PC-3 (cell line): ENCODE measurements at regions not wholly inside any gene's neighbourhood (a gene's known extent, or its start where the extent isn't known, plus 50 kb on each side); places are given as distances from the start of the nearest gene placed in this dataset.

Experiments
- ATAC-seq: fragments of 200-7000 bp; cut with Tn5 transposase; 2 replicates; pipeline ENCODE4 v1.9.1; 2020; ENCODE audit warnings: mild to moderate bottlenecking, moderate library complexity
- BruUV-seq: library from RNA; stranded (reverse); fragments of 400-500 nt; replicated peaks from 2 replicates; lab custom pipeline; 2021; lab: Mats Ljungman, UMichigan
- CTCF ChIA-PET: fragments of 300-600 bp; sonication (Branson Sonifier 250); formaldehyde crosslinking; loops from one replicate; lab custom pipeline; 2022; ENCODE audit warnings: antibody characterized with exemption; lab: Charles Lee
- POLR2A ChIA-PET: fragments of 300-600 bp; sonication (Branson Sonifier 250); formaldehyde crosslinking; loops from one replicate; lab custom pipeline; 2022; ENCODE audit warnings: antibody characterized with exemption; ENCODE audit not compliant: unreplicated experiment; lab: Charles Lee
- DNase-seq: peaks from one replicate; pipeline ENCODE4 v3.0.0-alpha.2; 2015
- H2AFZ ChIP-seq: fragments of 300-600 bp; sonication (generic); 2 replicates; pipeline ENCODE4 v1.6.0; 2016; ENCODE audit warnings: antibody characterized with exemption, low read length
- H3F3A ChIP-seq: fragments of 300-600 bp; sonication (generic); one replicate; pipeline ENCODE4 v1.6.0; 2017; ENCODE audit warnings: antibody characterized with exemption, low read length, control low read depth, mild to moderate bottlenecking; ENCODE audit not compliant: unreplicated experiment
- H3K27ac ChIP-seq: fragments of 300-600 bp; sonication (generic); 2 replicates; pipeline ENCODE4 v1.5.1; 2016; ENCODE audit warnings: mild to moderate bottlenecking, low read length
- H3K27me3 ChIP-seq: fragments of 300-600 bp; sonication (generic); 2 replicates; pipeline ENCODE4 v1.6.1; 2016; ENCODE audit warnings: low read length, mixed read lengths
- H3K36me3 ChIP-seq: fragments of 300-600 bp; sonication (generic); 2 replicates; pipeline ENCODE4 v1.6.1; 2016; ENCODE audit warnings: low read depth, mixed run types, low read length, mixed read lengths
- H3K4me1 ChIP-seq: fragments of 300-600 bp; sonication (generic); 2 replicates; pipeline ENCODE4 v1.5.1; 2016; ENCODE audit warnings: low read length; ENCODE audit not compliant: insufficient read depth
- H3K4me2 ChIP-seq: fragments of 300-600 bp; sonication (generic); 2 replicates; pipeline ENCODE4 v1.6.0; 2016; ENCODE audit warnings: low read length
- H3K4me3 ChIP-seq: fragments of 300-600 bp; sonication (generic); 2 replicates; pipeline ENCODE4 v1.5.1; 2016; ENCODE audit warnings: mild to moderate bottlenecking, low read length, mixed read lengths
- H3K79me2 ChIP-seq: fragments of 300-600 bp; sonication (generic); 2 replicates; pipeline ENCODE4 v1.6.1; 2017; ENCODE audit warnings: low read length, mixed read lengths
- H3K9ac ChIP-seq: fragments of 300-600 bp; sonication (generic); 2 replicates; pipeline ENCODE4 v1.6.0; 2016; ENCODE audit warnings: mild to moderate bottlenecking, low read length
- H3K9me2 ChIP-seq: fragments of 300-600 bp; sonication (generic); replicated peaks from 2 replicates; pipeline ENCODE4 v1.6.1; 2016; ENCODE audit warnings: mixed run types, low read length, mixed read lengths
- H3K9me3 ChIP-seq: fragments of 300-600 bp; sonication (generic); 2 replicates; pipeline ENCODE4 v1.6.1; 2016; ENCODE audit warnings: low read length, mixed read lengths
- H4K20me1 ChIP-seq: fragments of 300-600 bp; sonication (generic); 2 replicates; pipeline ENCODE4 v1.6.1; 2016; ENCODE audit warnings: low read length, mixed read lengths
- EZH2 ChIP-seq: fragments of 300-600 bp; sonication (generic); IDR thresholded peaks from one replicate; pipeline ENCODE4 v1.6.1; 2017; ENCODE audit warnings: antibody characterized with exemption, mild to moderate bottlenecking, low read length; ENCODE audit not compliant: unreplicated experiment
- EZH2phosphoT487 ChIP-seq: fragments of 300-600 bp; sonication (generic); IDR thresholded peaks from 2 replicates; pipeline ENCODE4 v1.6.1; 2018; ENCODE audit warnings: mild to moderate bottlenecking, antibody characterized with exemption, low read length, borderline replicate concordance
- intact Hi-C: fragments of 100-400 bp; cut with micrococcal nuclease; formaldehyde crosslinking; loops from 2 replicates; pipeline ENCODE4 v1.9.0; 2023
- TF ChIP-seq, protein P1 (sequence below): fragments of 300-600 bp; sonication (generic); conservative IDR thresholded peaks from 2 replicates; pipeline ENCODE4 v1.5.1; 2017; ENCODE audit warnings: antibody characterized with exemption, low read depth, mild to moderate bottlenecking, low read length

DNA sequence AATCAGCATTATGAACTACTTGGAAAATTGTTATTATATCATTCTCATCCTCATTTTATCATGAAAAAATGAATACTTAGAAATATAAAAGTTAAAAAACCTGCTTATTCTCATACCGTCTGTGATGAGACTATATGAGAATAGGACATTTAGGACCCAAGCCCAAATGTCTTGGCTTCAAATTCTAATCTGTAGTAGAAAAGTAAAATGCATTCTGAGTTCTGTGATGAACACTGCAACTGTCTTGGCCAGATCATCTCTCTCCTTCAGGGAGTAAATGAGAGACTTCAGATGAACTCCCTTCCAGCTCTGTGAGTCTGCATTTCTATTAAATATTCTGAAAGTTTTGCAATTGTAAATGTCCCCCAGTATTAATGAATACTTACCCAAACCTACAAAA lies 940.7 kb upstream of the KLHL29 start:
- CTCF ChIA-PET = no interaction called here
- no peaks in the 10 kb centered on the region for H4K20me1 ChIP-seq
- no peaks in the 10 kb centered on the region for H3K9me2 ChIP-seq
- no peak overlapping the region for H3K27ac ChIP-seq
- DNase-seq = no peak
- intact Hi-C loops = no loop called here
- peaks cover 7% of the 10 kb centered on the region; the same call in 1 of the 2 replicates for H3K9me3 ChIP-seq
- ATAC-seq = no peak
- H2AFZ ChIP-seq = no peak overlapping the region
- no peaks in the 10 kb centered on the region for H3K4me1 ChIP-seq
- H3K36me3 ChIP-seq = no peaks in the 10 kb centered on the region
- BruUV-seq = no TSS peak
- H3K27me3 ChIP-seq = no peaks in the 10 kb centered on the region
- TF ChIP-seq EZH2 (no peak), EZH2phosphoT487 (no peak)
- TF ChIP-seq, protein P1, sequence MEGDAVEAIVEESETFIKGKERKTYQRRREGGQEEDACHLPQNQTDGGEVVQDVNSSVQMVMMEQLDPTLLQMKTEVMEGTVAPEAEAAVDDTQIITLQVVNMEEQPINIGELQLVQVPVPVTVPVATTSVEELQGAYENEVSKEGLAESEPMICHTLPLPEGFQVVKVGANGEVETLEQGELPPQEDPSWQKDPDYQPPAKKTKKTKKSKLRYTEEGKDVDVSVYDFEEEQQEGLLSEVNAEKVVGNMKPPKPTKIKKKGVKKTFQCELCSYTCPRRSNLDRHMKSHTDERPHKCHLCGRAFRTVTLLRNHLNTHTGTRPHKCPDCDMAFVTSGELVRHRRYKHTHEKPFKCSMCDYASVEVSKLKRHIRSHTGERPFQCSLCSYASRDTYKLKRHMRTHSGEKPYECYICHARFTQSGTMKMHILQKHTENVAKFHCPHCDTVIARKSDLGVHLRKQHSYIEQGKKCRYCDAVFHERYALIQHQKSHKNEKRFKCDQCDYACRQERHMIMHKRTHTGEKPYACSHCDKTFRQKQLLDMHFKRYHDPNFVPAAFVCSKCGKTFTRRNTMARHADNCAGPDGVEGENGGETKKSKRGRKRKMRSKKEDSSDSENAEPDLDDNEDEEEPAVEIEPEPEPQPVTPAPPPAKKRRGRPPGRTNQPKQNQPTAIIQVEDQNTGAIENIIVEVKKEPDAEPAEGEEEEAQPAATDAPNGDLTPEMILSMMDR = no peak
- H3K4me2 ChIP-seq = no peak overlapping the region
- no peak overlapping the region for H3K9ac ChIP-seq
- no peaks in the 10 kb centered on the region for H3F3A ChIP-seq
- no peak overlapping the region for H3K4me3 ChIP-seq
- H3K79me2 ChIP-seq = no peaks in the 10 kb centered on the region
- POLR2A ChIA-PET = no interaction called here

DNA sequence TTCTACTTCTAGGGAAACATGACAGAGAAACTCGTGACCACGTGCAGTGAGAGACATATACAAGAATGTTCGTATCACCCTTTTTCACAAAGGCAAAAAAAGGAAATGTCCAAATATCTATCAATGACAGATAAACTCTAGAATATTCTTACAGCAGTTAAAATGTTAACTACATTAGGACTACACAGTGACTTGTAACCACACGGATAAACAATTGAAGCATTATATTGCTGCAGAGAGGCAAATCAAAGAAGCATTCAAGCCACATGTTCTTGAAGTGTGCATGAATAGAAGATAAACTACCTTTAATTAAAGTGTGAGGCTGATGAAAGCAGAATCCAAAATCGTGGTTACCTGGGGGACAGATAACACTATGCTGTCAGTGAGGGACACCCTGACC lies 935.3 kb upstream of the KLHL29 start:
- POLR2A ChIA-PET = no interaction called here
- DNase-seq = no peak
- no peaks in the 10 kb centered on the region for H3K79me2 ChIP-seq
- peaks cover 18% of the 10 kb centered on the region; the same call in 1 of the 2 replicates for H3K9me3 ChIP-seq
- no peaks in the 10 kb centered on the region for H4K20me1 ChIP-seq
- H3K27ac ChIP-seq = no peak overlapping the region
- H3K9me2 ChIP-seq = no peaks in the 10 kb centered on the region
- TF ChIP-seq, protein P1 = no peak
- no peak for TF ChIP-seq EZH2
- TF ChIP-seq EZH2phosphoT487 = no peak
- no peaks in the 10 kb centered on the region for H3K27me3 ChIP-seq
- H2AFZ ChIP-seq = no peak overlapping the region
- no peak for ATAC-seq
- no peaks in the 10 kb centered on the region for H3K4me1 ChIP-seq
- no peaks in the 10 kb centered on the region for H3F3A ChIP-seq
- H3K4me3 ChIP-seq = no peak overlapping the region
- no peaks in the 10 kb centered on the region for H3K36me3 ChIP-seq
- intact Hi-C loops = no loop called here
- no peak overlapping the region for H3K4me2 ChIP-seq
- no TSS peak for BruUV-seq
- H3K9ac ChIP-seq = no peak overlapping the region
- CTCF ChIA-PET = no interaction called here

DNA sequence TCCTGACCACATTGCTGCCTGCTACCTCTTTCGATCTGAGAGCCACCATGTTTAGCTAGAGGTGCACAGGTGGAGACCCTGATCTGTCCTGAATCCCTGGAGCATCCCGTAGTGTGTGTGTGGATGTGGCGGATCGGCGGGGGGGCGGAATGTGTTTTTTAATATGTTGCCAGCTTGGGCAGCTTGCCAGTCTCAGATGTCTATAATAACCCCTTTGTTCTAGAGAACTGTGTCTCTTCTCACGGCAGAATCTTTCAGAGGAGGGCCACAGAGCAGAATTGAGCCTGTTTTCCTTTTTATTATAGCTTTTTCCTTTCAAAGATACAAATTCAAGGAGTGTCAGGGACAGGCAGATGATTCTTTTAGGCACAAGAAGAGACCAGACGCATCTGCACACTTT lies 934.1 kb upstream of the KLHL29 start:
- H3K4me1 ChIP-seq = no peaks in the 10 kb centered on the region
- POLR2A ChIA-PET = no interaction called here
- H3K4me2 ChIP-seq = no peak overlapping the region
- no peak overlapping the region for H3K9ac ChIP-seq
- H3K79me2 ChIP-seq = no peaks in the 10 kb centered on the region
- no TSS peak for BruUV-seq
- no peak overlapping the region for H3K4me3 ChIP-seq
- intact Hi-C loops = no loop called here
- H3F3A ChIP-seq = no peaks in the 10 kb centered on the region
- no peak overlapping the region for H2AFZ ChIP-seq
- H3K27ac ChIP-seq = no peak overlapping the region
- no peaks in the 10 kb centered on the region for H3K36me3 ChIP-seq
- TF ChIP-seq, protein P1 = no peak
- TF ChIP-seq EZH2 (no peak), EZH2phosphoT487 (no peak)
- CTCF ChIA-PET = no interaction called here
- H3K9me2 ChIP-seq = no peaks in the 10 kb centered on the region
- no peak for DNase-seq
- no peaks in the 10 kb centered on the region for H3K27me3 ChIP-seq
- H3K9me3 ChIP-seq = peaks cover 15% of the 10 kb centered on the region; the same call in 1 of the 2 replicates
- no peaks in the 10 kb centered on the region for H4K20me1 ChIP-seq
- no peak for ATAC-seq
